HG03196 (cell line): ENCODE measurements at regions not wholly inside any gene's neighbourhood (a gene's known extent, or its start where the extent isn't known, plus 50 kb on each side); places are given as distances from the start of the nearest gene placed in this dataset.
"Not testable (repeated sequence)": the region's sequence is repeated elsewhere in the genome, so short reads cannot be mapped to it uniquely, and the experiment has no call there.

Source experiments
- ATAC-seq: cut with Tn5 transposase; IDR thresholded peaks from one replicate; pipeline ENCODE4 v1.9.1; 2021; ENCODE audit not compliant: unreplicated experiment

DNA sequence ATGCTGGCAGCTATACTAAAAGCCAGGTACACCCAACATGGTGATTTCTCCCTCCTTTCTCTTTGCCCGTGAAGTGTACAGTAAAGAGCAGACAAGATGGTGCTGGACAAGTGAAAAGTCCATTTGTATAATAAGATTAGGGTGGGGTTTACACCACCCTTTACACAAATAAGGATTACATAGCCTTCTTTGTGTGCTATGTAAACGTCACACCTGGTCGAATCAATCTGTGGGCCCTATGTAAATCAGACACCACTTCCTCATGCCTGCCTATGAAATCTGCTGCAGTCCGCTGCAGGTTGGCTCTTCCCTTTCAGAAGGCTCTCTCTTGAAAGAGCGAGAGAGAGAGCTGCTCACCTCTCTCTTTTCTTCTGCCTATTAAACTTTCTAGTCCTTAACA, 1054.3 kb upstream of the SLC39A10 start:
- no peak for ATAC-seq

DNA sequence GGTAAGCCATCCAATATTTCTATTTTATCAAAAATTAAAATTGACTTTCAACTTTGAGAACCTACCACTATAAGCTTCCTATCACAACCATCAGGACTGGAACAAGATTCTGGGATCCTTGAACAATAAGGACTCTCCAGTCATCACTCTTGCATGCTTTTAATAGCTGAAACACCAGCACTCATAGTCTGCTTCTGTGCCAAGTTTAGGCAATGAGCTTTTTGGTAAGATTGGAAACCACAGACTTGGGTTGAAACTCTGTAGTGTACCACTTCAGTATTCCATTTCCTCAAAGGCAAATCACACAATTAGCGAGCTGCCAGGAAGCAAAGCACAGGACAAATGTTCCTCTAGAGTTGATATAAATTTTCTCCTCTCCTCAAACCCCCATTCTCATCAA, 1065.8 kb upstream of the SLC39A10 start:
- ATAC-seq = no peak

DNA sequence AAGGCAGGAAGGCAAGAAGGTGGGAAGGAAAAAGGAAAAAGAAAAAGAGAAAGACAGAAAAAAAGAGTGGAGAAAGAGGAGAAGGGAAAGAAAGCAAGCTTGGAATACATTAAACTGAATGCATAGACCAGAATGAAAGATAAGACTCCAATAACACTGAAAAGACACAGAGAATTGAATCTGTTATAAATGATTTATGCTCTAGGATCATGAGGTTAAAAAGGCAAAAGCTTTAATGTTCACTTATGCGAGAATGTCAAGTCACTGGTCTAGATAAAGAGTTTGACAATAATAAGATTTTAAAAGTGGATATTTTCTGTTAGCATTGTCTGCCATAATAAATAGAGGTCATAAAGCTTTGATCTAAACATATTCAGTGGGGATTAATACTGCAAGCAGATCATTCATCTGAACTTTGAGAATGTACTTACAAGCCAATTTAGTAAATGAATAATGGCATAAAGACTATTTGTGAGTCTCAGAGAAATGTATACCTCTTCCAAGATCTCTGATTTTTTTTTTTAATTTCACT, 1069.2 kb upstream of the SLC39A10 start:
- ATAC-seq = no peak

DNA sequence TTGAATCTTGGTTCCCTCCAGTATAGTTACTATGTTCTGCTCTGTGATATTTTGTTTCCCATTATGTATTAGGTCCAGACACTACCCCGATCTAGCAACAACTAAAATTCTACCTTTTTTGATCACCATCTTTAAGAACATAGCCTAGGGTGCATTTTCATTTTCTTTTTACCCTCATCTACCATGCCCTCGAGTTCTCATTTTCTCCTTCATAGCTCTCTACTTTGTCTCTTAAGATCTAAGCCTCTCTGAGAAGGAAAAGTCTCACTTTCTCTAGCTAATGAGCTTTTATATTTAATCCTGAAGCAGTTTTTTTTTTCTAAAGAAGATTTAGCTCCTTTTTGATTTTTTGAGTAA, 1089.4 kb upstream of the SLC39A10 start:
- ATAC-seq = peak; percentile 65

DNA sequence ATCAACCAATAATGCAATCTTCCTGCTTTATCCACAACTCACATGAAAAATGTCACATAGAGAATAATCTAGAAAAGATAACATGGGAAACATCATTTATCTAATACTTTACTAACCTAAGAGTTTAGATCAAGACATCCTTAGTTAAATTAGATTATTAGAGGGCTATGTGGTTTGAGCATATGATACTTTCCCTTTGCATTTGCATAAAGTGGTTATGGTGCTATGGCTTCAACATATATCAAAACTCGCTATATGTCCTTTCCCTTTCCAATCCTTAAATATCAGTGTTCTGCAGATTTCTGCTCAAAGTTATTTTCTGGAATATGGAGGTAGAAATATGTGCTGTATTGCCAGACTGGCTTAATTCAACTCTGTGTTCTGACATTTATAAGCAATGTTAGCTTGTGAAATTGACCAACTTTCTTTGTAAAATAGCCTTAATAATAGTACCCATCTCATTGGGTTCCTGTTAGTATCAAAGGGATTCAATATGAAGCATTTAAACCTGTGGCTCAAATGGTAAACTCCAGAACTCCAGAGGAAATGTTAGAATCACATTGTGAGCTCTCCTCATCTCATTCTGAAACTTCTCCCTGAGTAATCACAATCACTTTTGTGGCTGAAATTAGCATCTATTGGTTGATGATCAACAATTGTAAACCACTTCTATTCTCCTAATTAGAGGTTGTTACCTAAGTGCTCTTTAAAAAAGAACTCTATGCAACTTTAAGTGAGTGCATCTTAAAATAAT, 1089.9 kb upstream of the SLC39A10 start:
- ATAC-seq = peak; percentile 95

DNA sequence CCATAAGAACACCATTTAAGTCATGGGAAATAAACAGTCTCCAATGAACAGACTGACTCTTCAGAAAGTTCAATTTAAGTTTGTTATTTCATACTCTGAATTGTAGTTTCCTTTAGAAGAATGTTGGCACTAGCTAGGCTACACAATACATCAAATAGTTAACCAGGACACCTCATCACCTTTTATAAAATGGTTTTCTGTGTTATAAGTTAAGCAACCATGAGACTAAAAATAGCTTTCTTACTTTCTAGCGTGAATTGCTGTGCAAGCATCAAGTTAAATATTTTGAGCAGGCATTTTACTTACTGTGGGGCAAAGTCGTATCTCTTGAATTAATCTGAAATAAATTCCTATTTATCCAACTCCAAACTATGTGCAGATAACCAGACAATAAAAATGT, 1092.6 kb upstream of the SLC39A10 start:
- ATAC-seq = no peak

DNA sequence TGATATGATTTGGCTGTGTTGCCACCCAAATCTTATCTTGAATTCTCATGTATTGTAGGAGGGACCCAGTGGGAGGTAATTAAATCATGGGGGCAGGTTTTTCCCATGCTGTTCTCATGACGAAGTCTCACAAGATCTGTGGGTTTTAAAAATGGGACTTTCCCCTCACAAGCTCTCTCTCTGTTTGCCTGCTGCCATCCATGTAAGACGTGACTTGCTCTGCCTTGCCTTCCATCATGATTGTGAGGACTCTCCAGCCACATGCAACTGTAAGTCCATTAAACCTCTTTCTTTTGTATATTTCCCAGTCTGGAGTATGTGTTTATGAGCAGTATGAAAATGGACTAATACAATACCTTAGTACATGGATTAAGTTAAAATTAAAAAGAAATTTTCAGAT, 1094.7 kb upstream of the SLC39A10 start:
- no peak for ATAC-seq

DNA sequence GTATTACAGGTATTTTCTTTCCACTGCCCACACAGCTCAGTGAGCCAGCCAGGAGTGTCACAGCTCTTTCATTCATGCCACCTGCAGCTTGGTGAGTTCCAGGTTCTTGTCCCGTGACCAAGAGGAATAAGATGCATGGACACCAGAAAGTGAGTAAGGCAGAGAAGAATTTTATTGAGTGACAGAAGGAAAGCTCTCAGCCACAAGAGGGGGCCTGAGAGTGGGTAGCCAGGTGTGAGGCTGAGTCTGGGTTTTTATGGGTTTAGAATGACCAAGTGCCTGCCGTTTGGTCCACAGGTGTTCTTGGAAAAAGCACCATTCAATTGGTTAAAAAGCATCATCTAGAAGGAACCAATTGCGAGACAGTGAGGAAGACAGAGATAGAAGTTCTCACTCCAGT, 1097.1 kb upstream of the SLC39A10 start:
- no peak for ATAC-seq

DNA sequence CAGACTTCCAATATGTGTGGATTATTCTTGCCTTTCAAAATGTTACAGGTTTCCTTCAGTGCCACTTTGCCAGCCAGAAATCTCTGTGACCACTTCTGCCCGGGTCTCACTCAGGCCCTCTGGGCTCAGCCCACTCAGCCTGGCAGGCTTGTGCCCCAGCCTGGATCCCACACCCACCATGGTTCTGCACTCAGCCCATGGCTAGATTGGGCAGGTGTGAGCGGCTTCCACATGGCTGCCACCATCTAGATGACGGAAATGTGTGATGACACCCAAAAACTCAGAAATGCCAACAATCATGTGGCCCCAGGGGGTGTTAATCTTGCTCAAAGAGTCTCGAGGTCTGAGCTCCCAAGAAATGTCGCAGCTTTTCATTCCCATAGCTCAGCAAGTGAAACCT, 1097.5 kb upstream of the SLC39A10 start:
- no peak for ATAC-seq

DNA sequence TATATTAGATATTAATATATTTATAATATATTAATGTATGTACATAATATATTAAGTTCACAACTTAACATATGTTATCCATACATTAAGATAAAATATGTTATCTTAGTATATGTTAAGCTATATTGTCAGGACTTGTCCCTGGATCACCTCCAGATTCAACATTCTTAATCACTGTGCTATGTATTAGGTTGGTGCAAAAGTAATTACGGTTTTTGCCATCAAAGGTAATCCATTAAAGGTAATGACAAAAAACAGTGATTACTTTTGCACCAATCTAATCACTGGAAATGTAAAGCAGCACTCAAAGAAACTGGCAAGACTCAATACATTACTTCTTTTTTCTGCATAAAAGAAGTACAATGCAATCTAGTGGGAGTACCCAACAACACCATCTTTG, 1099.0 kb upstream of the SLC39A10 start:
- no peak for ATAC-seq

DNA sequence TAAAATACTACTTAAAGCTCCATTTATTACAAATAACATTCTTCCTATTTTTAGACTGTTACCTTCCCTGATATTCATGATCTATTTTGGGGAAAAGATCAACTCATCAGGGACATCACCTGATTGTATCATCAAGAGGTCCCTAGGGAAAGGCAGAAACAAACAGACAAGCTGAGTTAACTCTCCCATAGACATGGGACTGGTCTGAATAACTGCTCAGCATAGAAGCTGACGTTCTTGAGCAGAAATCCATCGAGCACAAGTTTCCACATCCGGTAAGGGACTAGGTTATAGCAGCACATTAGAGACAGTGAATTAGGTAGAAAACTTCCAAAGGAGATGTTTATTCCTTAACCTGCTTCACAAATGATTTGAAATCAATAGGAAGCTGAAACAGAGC, 1100.4 kb upstream of the SLC39A10 start:
- no peak for ATAC-seq

DNA sequence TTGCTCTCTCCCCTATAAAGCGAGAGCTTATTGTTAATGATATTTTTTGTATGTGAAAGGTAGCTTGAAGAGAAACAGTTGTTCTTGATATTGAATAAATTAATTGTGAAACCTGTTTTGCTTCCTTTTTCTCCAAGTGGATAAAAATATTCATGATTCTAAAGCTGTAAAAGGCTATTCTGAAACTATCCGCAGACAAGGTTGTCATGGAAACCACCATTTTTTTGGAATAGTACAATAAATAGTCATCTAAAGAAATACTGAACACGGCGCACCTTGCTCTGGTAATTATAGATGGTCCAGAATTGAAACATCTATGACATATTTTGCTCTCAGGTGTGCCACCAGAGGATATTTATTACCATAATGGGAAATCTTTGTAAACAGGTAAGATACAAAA, 1103.0 kb upstream of the SLC39A10 start:
- no peak for ATAC-seq

DNA sequence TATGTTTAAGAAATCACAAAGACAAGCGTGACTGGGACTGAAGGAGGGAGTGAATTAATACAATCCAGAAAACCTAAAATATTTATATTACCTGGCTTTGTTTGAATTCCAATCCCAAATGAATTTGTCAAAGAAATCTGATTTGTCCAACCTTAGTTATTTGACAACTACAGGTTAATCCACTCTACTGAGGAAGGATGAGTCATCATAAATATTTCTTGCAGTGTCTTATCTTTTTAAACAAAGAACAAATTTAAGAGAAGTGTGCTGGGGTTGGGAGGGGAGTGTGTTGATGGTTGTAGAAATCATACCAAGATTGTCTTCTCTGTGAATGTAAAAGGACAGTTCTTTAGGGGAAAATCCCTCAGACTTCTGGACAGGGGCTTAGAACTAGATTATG, 1106.3 kb upstream of the SLC39A10 start:
- no peak for ATAC-seq

DNA sequence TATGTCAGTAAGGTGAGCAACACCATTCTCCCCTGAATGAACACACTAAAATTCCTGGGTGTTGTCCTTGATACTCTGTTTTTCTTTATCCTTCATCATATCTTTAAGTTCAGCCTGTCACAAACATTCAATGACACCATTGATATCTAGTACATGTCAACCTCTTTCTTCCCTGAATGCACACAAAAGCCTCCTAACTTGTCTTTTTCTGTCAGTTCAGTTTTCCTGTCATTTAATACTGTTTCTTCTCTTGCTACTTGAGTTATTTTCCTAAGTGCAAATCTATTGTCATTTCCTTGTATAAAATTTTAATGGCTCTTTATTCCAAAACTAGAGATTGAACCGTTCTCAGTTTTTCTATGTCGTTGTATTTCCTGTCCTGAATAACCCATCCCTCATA, 1107.6 kb upstream of the SLC39A10 start:
- no peak for ATAC-seq

DNA sequence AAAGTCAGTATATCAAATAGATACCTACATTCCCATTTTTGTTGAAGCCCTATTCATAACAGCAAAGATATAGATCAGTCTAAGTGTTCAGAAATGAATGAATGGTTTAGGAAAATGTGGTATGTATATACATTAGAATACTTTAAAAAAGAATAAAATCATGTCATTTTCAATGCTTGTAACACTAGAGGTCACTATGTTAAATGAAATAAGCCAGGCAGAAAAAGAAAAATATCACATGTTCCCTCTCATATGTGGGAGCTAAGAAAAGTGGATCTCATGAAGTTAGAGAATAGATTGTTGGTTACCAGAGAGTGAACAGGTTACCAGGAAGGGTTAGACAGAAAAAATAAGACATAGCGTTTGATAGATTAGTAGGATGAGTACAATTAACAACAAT, 1111.0 kb upstream of the SLC39A10 start:
- no peak for ATAC-seq

DNA sequence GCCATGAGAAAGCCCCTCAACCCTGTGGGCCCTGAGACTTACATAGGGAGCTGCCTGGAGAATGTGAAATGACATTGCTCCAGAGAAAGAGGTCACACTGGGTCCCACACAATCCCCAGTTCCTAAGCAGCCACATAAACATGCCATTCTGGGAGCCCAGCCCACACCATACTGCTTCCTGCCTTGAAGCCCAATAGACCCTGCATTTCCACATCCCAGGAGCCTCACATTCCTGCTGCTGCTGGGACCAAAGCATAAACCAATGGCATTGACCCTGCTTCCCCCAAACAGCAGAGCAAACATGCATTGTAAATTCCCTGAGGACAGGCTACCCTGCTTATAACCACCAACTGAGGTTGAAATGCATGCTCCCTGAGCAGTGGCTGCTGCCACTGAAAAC, 1117.6 kb upstream of the SLC39A10 start:
- ATAC-seq = no peak

DNA sequence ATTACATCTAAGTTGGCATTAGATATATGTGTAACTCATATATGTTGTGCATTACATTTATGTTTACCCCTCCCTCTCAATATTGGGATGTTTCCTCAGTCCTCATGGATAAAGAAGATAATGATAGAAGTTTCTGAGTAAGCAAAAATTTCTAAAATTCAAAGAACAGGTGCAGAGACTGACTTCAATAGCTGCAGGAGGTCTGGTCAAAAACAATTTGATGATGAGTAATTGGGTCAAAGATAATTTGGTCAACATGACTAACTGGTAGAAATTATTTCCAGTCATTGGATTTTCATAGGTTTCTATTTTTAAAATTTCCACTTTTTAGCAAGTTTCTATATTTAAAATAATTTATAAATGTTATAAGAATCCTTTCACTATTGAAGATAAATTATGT, 1130.9 kb upstream of the SLC39A10 start:
- no peak for ATAC-seq

DNA sequence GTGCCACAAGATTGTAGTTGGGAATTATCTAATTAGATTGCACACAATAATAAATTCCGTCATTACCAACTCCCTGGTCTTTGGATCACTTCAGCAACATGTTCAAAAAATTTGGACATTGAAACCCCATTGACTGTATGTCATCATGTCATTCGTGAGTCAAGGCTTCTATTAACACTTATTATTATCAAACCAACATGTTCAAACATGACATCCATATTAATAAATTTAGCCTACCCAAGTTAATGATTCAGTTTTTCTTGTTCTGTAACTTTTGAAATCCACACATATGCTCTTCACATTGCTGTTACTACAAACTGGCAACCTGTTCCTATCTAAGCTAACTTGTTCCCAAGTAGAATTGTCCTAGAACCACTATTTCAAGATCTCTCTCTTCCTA, 1142.7 kb upstream of the SLC39A10 start:
- ATAC-seq = no peak

DNA sequence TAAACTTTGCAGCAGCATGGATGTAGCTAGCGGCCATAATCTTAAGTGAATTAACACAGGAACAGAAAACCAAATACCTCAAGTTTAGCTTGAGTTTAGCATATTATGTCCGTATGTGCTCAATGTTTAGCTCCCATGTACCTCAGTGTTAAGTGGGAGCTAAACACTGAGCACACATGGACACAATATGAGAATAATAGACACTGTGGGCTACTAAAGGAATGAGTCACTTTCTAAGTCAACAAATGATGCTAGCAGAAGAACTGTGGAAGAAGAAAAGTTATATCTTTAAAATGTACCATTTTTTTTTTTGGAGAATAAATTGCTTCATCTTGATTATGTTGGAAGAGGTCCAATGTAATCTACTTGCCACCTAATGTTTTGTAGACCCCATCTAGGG, 1146.0 kb upstream of the SLC39A10 start:
- not testable (repeated sequence) for ATAC-seq

DNA sequence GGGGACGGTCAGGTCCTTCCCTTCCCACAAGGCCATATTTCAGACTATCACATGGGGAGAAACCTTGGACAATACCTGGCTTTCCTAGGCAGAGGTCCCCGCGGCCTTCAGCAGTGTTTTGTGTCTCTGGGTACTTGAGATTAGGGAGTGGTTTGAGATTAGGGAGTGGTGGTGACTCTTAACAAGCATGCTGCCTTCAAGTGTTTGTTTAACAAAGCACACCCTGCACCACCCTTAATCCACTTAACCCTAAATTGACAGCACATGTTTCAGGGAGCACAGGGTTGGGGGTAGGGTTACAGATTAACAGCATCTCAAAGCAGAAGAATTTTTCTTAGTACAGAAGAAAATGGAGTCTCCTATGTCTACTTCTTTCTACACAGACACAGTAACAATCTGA, 1152.2 kb upstream of the SLC39A10 start:
- not testable (repeated sequence) for ATAC-seq

DNA sequence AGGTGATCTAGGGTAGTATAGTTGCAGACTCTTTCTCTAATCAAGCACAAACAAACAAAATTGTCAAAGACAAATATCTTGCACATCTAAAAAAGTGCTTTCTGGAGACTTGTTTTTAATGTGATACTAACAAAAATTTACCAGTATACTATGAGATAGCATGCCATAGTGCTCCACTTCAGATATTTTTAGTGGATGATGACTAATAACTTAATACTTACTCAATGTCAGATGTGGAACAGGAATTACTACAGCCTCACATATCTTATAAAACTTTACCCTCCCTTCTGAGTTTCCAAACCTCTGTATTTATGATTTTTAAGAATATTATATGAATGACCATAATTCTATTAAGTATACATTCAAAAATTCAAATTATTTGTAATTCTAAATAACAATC, 1162.0 kb upstream of the SLC39A10 start:
- no peak for ATAC-seq

DNA sequence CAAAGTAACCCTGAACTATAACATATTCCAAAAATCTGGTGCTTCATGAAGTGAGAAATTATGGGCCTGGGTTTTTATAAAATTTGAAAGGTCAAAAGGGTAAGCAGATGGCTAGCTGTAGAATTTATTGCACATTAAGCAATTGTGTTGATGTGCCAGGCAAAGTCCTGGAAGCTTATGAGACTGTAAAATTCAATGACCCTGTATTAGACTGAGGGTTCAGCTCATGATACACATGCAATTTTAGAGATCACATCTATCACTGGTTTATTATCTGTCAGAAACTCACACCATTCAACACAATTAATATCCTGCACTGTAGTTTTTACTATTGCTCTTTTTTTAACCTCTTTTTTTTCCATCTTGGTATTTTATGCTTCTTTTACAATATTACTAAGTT, 1162.6 kb upstream of the SLC39A10 start:
- ATAC-seq = no peak

DNA sequence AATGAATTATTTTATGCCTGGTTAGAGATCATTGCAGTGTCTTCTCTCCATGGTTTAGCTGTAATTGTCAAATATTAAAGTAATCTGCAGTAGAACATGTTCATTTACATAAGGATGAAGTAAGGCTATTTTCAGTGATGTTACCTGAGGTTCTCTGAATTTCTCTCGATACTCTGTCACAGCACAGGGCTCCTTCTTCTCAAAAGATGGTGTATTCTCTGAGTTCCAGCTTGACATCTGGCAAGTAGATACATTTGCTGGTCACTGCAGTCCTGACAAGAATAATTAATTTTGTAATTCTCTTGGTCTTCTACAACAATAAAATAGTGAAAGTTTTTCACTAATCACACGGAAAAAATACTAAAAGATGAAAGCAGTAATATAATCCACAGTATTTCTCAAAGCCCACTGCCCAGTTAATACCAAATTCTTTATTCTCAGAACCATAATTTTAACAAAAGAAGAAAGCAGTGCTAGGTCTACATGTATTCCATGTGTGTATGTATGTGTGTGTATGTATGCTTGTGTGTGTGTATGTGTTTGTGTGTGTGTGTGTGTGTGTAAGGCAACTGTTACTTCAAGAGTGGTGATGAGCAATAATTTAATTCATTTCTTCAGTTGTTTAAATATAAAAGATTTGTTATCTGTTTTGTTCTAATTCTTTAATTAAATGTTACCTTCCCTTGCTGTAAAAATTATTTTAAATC, 1165.5 kb upstream of the SLC39A10 start:
- ATAC-seq = no peak
